ENCODE measurements at regions not wholly inside any gene's neighbourhood (a gene's known extent, or its start where the extent isn't known, plus 50 kb on each side); places are given as distances from the start of the nearest gene placed in this dataset.

DNA sequence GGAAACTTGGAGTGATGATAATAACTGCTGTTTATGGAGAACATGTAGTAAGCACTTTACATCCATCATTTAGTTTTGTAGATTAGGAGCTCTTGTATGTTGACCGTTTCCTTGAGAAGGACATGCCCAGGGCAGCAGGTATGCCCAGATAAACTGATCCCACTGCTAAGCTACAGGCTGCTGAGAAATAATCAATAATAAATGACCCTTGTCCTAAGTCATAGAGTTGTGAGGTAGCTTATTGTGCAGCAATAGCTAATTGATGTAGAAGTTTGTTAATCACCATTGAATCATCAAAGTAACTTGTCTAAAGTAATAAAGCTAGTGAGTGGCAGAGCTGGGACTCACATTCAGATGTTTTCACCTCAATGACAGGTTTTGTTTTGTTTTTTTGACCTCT, 287.2 kb upstream of the CYRIA start:
- DNase-seq (ENCODE audit: extremely low spot score, unreplicated experiment): no peak
- H3K4me3 Mint-ChIP-seq (ENCODE audit: unreplicated experiment): no peak overlapping the region
- no peak overlapping the region for H3K27ac Mint-ChIP-seq (ENCODE audit: unreplicated experiment)
- H3K36me3 Mint-ChIP-seq (ENCODE audit: unreplicated experiment): no peaks in the 10 kb centered on the region
- no peaks in the 10 kb centered on the region for H3K27me3 Mint-ChIP-seq (ENCODE audit: unreplicated experiment)
- no peaks in the 10 kb centered on the region for H3K9me3 Mint-ChIP-seq (ENCODE audit: unreplicated experiment)
- H3K4me1 Mint-ChIP-seq (ENCODE audit: unreplicated experiment): no peaks in the 10 kb centered on the region
- TF ChIP-seq, protein P1, sequence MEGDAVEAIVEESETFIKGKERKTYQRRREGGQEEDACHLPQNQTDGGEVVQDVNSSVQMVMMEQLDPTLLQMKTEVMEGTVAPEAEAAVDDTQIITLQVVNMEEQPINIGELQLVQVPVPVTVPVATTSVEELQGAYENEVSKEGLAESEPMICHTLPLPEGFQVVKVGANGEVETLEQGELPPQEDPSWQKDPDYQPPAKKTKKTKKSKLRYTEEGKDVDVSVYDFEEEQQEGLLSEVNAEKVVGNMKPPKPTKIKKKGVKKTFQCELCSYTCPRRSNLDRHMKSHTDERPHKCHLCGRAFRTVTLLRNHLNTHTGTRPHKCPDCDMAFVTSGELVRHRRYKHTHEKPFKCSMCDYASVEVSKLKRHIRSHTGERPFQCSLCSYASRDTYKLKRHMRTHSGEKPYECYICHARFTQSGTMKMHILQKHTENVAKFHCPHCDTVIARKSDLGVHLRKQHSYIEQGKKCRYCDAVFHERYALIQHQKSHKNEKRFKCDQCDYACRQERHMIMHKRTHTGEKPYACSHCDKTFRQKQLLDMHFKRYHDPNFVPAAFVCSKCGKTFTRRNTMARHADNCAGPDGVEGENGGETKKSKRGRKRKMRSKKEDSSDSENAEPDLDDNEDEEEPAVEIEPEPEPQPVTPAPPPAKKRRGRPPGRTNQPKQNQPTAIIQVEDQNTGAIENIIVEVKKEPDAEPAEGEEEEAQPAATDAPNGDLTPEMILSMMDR (IDR thresholded peaks at IDR 0.05): no peak

DNA sequence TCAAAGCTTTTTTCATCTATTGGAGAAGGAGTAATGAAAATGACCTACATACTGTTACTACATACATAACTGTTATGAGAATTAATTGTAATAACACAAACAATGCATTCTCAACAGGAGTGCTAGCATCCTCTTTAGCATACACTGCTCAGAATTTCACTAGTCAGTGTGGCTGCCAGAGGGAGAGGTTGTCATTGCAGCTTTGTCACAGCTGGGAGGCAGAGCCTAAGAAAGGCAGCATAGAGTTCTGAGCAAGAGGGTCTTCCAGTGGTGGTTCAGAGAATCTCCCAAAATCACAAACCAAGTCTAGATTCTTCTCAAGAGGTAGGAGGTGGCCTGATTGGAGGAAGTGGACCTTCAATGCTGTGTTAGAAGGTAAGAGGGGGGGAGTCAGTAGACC, 286.7 kb upstream of the CYRIA start:
- no peaks in the 10 kb centered on the region for H3K4me1 Mint-ChIP-seq (ENCODE audit: unreplicated experiment)
- H3K27ac Mint-ChIP-seq (ENCODE audit: unreplicated experiment): no peak overlapping the region
- DNase-seq (ENCODE audit: extremely low spot score, unreplicated experiment): no peak
- no peaks in the 10 kb centered on the region for H3K36me3 Mint-ChIP-seq (ENCODE audit: unreplicated experiment)
- no peaks in the 10 kb centered on the region for H3K27me3 Mint-ChIP-seq (ENCODE audit: unreplicated experiment)
- TF ChIP-seq, protein P1 (IDR thresholded peaks at IDR 0.05): no peak
- no peak overlapping the region for H3K4me3 Mint-ChIP-seq (ENCODE audit: unreplicated experiment)
- H3K9me3 Mint-ChIP-seq (ENCODE audit: unreplicated experiment): no peaks in the 10 kb centered on the region

DNA sequence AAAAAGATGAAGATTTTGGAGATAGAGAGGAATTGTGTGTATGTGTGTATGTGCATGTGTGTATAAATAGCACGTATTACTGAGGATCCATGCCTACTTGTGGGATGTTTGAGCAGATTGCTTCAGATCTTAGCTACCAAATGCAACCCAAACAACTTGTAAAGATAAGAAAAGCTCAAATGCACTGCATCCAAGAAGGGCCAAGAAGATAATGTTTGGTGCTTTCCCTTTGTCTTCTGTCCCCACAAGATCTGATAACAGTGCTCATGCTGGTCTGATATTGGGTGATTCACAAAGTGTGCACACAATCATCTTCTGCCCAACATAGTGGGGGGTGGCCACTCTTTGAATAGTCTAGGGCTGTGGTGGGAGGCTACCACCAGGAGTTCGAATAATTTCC, 284.8 kb upstream of the CYRIA start:
- TF ChIP-seq, protein P1 (IDR thresholded peaks at IDR 0.05): no peak
- no peak overlapping the region for H3K4me3 Mint-ChIP-seq (ENCODE audit: unreplicated experiment)
- H3K27ac Mint-ChIP-seq (ENCODE audit: unreplicated experiment): no peak overlapping the region
- no peaks in the 10 kb centered on the region for H3K27me3 Mint-ChIP-seq (ENCODE audit: unreplicated experiment)
- no peaks in the 10 kb centered on the region for H3K36me3 Mint-ChIP-seq (ENCODE audit: unreplicated experiment)
- no peak for DNase-seq (ENCODE audit: extremely low spot score, unreplicated experiment)
- no peaks in the 10 kb centered on the region for H3K4me1 Mint-ChIP-seq (ENCODE audit: unreplicated experiment)
- no peaks in the 10 kb centered on the region for H3K9me3 Mint-ChIP-seq (ENCODE audit: unreplicated experiment)

DNA sequence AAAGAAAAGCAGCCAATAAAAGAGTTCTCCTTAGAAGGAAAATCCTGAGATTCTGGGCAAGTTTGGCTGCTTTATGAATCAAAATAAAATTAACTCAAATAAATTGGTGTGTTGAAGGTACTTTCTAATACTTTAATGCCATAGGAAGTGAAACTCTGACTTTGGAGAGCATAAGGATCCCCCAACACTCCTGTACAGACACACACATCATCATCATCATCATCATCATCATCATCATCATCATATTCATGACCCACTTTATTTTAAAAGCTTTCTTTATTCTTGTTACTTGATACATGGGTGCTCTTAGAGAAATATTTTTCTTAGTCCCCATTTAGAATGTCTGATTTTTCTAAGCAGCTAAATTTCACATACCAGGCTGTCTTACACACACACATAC, 283.1 kb upstream of the CYRIA start:
- H3K9me3 Mint-ChIP-seq (ENCODE audit: unreplicated experiment): no peaks in the 10 kb centered on the region
- TF ChIP-seq, protein P1 (IDR thresholded peaks at IDR 0.05): no peak
- no peak overlapping the region for H3K27ac Mint-ChIP-seq (ENCODE audit: unreplicated experiment)

DNA sequence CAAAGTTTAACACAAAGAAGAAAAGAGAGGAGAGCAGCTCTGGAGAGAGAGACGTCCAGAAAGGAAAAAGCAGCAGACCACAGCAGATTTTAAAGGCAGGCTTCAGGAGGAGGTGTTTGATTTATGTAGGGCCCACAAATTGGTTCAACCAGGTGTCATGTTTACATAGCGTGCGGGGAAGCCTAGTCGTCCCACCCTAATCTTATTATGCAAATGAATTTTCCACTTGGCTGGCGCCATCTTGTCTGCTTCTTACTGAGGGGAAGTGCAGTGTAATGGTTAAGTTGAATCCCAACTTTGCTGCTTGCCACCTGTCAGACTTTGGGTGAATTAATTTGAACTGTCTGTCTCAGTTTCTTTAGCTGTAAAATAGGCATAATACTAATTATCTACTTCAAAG, 282.4 kb upstream of the CYRIA start:
- H3K4me1 Mint-ChIP-seq (ENCODE audit: unreplicated experiment): no peaks in the 10 kb centered on the region
- H3K27me3 Mint-ChIP-seq (ENCODE audit: unreplicated experiment): no peaks in the 10 kb centered on the region
- DNase-seq (ENCODE audit: extremely low spot score, unreplicated experiment): no peak
- no peaks in the 10 kb centered on the region for H3K36me3 Mint-ChIP-seq (ENCODE audit: unreplicated experiment)
- no peak overlapping the region for H3K4me3 Mint-ChIP-seq (ENCODE audit: unreplicated experiment)
- H3K27ac Mint-ChIP-seq (ENCODE audit: unreplicated experiment): no peak overlapping the region
- H3K9me3 Mint-ChIP-seq (ENCODE audit: unreplicated experiment): no peaks in the 10 kb centered on the region
- TF ChIP-seq, protein P1 (IDR thresholded peaks at IDR 0.05): no peak

More for the DNA sequence above, 283.1 kb upstream of the CYRIA start:
- H3K36me3 Mint-ChIP-seq (ENCODE audit: unreplicated experiment): no peaks in the 10 kb centered on the region
- DNase-seq (ENCODE audit: extremely low spot score, unreplicated experiment): no peak
- no peaks in the 10 kb centered on the region for H3K27me3 Mint-ChIP-seq (ENCODE audit: unreplicated experiment)
- no peak overlapping the region for H3K4me3 Mint-ChIP-seq (ENCODE audit: unreplicated experiment)
- H3K4me1 Mint-ChIP-seq (ENCODE audit: unreplicated experiment): no peaks in the 10 kb centered on the region

Measured in osteocyte (in vitro differentiated cells).